SK-N-MC (cell line): ENCODE measurements at regions not wholly inside any gene's neighbourhood (a gene's known extent, or its start where the extent isn't known, plus 50 kb on each side); places are given as distances from the start of the nearest gene placed in this dataset.

Source experiments
- EZH2 ChIP-seq: fragments of 200-600 bp; sonication (generic); IDR thresholded peaks from one replicate; pipeline ENCODE4 v1.6.1; 2017; ENCODE audit warnings: antibody characterized with exemption
- FOXP2 ChIP-seq: optimal IDR thresholded peaks from 2 replicates; pipeline ENCODE3; 2011; ENCODE audit warnings: mild to moderate bottlenecking, moderate library complexity; ENCODE audit not compliant: insufficient read depth; ENCODE audit errors: extremely low read length, control extremely low read depth
- POLR2AphosphoS5 ChIP-seq: IDR thresholded peaks from 2 replicates; pipeline ENCODE4 v1.6.1; 2012; ENCODE audit warnings: mild to moderate bottlenecking, low read depth, low read length, borderline replicate concordance

GRCh38 chr2:31710121-31710520, 129.4 kb upstream of the SRD5A2 start:
- TF ChIP-seq FOXP2 (no peak), POLR2AphosphoS5 (no peak), EZH2 (no peak)
